ENCODE measurements at regions not wholly inside any gene's neighbourhood (a gene's known extent, or its start where the extent isn't known, plus 50 kb on each side); places are given as distances from the start of the nearest gene placed in this dataset.

DNA sequence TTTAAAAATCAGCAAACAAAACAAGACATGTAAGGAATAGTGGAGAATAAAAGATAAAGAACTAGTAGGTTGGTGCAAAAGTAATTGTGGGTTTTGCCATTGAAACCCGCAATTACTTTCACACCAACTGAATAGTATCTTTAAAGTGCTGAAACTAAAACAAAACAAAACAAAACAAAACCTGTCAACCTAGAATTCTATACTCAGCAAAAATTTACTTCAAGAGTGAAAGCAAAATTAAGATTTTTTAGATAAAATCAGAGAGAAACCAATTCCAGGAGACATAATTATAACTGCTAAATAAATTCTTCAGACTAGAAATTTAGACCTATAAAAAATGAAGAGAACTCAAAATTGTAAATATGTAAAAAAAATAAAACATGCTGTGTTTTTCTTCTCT is 114.0 kb upstream of the TSPAN2 start:
- no peak for DNase-seq

DNA sequence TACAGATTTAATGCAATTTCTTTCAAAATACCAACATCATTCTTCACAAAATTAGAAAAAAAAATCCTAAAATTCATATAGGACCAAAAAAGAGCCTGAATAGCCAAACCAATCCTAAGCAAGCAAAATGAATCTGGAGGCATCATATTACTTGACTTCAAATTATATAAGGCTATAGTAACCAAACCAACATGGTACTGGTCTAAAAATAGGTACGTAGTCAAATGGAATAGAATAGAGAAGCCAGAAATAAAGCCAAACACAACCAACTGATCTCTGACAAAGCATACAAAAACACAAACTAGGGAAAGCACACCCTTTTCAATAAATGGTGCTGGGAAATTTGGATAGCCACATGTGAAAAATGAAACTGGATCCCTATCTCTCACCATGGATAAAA is 112.3 kb upstream of the TSPAN2 start:
- DNase-seq: no peak

DNA sequence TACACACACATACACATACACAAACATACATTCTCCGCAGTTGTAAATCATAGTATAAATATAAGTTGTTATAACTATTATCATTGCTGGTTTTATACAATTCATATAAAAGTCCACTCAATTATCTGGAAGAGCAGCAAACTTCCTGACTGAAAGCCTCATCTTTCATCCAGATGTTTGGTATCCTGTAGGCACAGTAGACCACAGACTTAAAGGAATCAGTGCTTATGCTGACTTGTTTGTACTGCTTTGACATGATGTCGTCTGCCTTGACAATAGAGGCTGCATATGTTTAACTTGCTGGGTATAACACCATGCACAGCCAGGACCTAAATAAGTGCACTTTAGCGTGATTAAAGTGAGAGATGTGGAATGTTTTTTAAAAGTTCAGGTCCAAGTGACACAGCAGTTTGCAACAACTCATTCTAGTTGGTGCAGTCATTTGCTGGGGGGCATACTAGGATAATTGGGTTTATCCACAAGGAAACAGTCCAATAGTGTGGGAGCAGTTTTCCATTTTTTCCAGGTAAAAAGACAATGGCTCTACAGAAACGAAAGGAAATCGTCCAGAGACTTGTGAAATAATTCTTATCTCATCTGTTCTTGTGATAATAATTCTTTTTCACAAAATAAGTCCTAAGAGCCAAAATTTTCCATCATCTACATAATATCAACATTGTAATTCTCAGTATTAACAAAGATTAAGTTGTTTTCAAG is 110.3 kb upstream of the TSPAN2 start:
- peak; percentile 31 for DNase-seq

DNA sequence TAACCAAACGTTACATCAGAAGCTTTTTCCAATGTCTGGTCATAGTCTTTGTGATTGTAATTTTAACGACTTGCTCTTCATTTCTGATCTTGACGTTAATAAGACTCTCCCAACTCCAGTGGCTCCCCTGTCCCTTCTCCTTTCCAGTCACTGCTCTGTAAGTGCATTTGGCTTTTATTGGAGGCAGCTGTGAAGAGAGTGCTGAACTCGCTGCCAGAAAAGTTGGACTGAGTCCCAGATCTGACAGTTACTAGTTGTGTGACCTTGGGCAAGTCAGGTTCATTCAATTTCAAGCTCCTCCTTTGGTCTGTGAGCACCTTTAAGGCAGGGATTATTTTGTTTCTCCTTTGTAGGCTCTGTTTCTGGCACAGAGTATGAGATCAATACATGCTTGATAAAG is 109.6 kb upstream of the TSPAN2 start:
- peak; percentile 65 for DNase-seq

DNA sequence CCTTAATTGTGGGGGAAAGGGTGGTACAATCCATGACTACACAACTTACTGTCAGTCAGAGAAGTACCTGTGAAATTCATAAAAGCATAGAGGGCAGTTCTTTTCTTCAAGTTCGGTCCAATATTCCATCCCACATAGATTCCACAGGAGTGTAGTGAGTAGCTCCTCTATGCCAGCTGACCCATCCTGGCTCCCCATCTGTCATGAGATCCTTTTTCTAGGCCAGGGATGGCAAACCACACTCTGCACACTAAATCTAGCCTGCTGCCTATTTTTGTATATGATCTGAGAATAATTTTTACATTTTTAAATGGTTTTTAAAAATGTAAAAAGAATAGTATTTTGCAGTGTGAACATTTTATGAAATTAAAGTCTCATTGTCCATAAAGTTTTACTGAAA is 107.0 kb upstream of the TSPAN2 start:
- DNase-seq: no peak

DNA sequence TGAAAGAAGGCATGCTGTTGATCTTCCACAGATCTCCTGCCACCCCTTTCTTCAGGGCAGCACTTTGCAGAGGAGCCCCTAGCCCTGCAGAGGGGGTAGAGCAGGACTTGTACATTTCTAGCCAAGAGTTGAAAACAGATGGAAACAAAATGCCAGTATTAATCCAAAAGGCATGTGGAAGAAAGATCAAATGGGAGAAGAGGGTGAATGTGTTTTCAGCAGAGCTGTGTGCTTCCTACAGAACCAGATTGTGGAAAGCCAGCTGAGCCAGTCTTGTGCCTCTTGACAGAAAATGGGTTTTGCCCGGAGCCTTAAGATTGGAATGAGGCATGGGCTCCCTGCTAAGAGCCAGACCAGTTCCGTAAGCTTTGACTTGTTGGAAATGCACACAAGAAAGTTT is 105.2 kb upstream of the TSPAN2 start:
- no peak for DNase-seq

DNA sequence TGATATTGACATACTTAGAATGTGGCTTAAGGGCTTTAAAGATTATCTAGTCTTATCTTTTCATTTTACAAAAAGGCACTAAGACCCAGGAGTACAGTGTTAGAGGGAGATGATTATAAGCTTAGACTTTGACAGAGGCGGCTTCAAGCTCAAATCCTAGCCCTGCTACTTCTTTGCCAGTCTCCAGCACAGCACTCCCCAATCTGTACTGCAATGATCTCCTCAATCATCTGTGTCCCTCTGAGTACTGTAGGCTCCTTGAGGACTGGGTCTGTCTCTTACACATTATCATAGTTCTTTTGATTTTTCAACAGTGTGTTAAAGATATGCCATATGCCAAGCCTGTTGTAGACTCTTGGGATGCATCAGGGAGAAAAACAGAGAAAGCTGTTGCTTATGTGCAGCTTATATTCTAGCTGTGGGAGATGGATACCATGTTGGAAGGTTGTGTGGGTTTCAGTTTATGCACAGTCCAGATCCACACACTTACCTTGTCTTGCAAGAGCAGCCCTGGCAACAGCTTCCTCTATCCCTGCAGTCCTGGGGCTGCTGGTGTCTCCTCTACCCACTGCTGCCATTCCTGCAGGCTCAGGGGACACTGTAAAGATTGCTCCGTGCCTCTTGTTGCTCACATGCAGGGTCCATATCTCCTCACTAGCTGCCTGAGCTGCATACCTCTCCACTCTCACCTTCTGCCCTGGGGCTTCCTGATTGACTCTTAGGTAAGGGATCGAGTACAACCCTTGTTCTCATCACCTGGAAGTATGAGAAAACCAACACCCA is 103.9 kb upstream of the TSPAN2 start:
- no peak for DNase-seq

DNA sequence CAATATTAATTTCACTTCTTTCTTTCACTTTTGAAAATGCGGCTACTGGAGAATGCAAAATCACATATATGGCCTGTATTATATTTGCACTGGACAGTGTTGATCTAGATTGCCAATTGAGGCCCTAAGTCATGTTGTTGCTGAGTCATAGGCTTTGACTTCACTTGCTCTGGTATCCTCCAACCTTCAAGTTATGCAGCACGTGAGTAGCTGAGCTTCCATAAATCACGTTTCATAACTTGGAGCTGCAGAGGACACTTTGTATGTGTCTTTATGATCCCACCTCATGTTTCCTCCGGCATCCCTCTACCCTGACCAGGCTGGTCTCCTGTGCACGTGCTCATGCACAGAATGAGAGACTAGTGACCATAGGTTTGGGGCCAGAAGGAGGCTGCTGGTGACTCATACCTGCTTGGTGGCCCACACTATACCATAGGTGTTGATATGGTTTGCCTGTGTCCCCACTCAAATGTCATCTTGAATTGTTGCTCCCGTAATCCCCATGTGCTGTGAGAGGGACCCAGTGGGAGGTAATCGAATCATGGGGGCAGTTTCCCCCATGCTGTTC is 103.0 kb upstream of the TSPAN2 start:
- peak; percentile 58 for DNase-seq

DNA sequence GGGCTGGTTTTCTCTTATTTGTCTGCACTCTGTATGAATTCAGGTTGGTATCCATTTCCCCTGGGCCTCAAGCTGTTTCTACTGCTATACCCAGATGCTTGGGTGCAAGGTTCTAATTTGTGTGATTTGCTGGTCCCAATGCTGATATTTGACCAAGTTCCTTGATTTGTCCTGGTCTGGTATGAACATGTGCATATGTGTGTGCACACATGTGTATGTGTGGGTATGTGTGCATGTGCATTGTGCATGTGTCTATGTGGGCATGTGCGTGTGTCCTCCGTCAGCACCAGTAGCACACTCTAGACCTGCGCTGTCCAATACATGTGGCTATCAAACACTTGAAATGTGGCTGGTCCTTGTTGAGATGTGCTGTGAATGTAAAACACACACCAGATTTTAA is 102.4 kb upstream of the TSPAN2 start:
- DNase-seq: no peak

DNA sequence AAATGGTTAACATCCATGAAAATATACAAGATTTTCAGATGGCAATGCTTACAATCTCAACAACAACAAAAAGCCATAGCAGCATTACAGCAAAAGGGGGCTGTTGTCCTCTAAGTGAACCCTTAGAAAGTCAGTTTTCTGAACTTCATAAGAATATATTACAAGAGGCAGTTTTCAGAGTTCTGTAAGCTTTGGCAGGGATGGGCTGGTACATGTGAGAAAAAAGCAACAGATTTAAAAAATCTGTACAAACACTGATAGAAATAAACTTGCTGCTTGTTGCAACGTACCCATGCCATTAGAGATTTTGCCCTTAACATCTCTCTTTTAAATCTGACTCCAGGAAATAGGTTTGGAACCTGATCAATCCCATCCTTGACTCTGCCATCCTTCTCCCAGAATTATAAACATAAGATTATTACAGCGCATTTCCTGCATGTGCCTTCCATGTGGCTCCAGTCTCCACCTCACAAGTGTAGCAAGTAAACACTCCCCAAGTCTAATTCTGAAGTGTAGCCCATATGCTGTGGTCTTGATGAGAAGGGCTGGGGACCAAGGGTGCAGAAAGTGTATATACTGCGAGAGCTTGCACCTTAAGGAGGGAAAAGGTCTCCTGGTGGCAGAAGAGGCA is 101.4 kb upstream of the TSPAN2 start:
- peak; percentile 48 for DNase-seq

DNA sequence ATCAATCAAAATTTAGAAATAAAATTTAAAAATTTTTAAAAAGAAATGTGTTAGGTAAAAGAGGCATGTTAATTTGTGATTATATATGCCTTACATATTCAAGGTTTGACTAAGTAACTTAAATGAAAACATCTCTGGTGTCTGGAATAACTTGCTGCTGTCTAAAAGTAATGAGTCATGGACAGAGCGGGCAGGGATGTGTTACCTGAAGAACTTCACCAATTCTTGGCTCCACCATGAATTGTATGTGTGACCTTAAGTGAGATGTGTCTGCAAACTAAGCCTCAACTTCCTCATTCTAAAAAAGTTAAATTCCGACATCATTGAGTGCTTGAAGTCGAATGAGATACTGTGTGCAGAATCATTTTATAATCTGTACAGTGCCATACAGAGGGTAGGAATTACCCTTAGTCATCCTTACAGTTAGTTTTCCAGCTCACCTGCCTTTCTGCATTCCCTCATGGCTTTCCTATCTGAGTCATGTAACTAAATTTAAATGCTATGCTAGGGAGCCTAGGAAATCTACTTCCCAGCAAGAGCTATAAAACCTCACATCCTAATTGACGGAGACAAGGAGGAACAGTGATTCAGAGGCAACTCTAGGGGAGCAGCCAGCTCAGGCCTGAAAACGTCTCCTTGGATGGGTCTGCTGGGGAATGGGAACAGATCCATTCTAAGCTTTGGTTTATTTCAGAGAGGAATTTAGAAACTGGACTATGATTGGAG is 100.7 kb upstream of the TSPAN2 start:
- peak; percentile 97 for DNase-seq

DNA sequence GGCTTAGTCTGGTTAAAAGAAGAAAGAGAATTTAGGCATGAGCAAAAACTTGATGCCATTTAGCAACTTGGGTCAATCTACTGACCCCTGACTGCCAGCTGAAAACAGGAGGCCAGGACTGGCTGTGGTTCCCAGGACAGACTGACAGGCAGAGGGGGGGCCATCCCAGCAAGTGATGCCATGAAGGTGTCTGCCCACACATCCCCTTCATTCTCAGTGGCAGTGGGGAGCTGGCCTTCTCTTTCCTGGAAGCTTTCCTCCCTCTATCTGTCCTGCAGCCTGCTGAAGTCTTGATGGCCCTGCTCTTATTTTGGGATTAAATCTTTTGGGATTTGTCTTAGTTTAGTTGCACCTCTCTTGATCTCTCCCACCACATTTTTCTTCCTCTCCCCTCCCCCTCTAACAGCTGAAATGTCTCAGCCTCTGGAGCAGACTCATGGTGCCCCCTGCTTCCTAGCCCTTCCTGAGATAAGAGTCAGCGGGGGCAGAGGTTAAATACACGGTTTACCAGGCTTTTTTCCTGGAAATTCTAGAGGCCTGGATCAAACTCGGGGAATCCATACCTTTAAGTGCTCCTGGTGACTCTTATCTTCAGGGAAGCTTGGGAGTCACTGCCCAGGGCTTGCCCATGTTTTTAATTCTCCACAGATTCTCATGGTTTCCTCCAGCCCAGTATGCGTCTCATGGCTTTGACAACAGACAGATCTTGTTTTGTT is 99.5 kb upstream of the TSPAN2 start:
- no peak for DNase-seq

DNA sequence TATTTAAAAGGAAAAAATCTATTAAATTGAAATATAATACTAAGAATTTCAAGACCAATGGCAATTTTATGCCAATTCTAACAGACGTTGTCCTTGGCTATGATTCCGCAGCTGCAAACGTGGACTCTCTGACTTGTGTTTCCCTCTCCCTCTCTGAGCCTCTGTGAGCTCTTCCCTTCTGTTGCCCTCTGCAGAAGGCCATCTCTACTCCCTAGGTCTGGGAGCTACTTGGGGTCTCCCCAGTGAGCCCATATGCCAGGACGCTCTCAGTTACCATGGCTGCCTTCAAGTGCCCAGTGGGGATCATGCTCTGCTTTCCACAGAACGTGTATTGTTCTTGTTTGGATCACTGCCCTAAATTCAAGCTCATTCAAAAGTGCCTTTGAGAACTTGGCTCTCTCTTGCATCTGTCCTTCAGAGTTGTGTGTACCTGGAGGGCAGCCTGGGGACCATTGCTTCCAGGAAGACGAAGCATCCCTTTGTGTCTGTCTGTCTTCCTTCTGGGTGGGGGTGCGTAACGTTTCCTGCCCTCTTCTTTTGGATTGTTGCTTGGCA is 97.5 kb upstream of the TSPAN2 start:
- no peak for DNase-seq

DNA sequence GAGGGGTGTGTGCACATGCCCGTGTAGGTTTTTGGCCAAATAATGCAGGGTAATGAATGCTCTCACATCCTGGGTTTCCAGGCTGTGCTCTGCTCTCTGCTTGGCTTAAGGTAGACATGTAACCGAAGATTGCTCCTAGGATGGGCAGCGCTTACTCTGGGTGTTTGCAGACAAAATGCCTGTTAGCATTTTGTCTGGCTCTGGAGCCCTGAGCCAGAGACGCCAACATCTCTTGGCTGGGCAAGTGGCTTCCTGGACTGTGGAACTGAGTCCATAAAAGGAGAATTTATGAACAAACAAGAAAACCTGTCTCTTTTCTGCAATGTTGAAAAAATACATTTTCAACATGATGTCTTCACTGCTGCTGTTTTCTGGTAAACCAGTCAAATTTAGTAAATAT is 96.0 kb upstream of the TSPAN2 start:
- no peak for DNase-seq

DNA sequence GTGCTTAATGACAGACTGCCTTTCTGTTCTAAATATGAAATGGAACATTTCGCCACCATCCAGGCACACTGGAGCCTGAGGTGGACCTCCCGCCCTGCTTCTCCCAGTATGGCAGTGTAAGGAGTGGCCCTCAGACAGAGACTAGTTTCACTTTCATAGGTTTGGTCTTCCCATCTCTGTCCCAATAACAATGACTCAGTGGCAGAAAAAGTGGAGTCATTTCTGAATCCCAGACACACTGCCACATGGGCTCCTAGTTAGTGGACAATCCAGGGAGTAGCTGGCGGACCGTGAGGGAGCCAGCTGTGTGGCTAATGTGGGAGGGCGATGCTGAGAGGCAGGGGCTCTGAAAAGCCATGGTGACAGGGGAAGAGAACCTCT is 95.6 kb upstream of the TSPAN2 start:
- DNase-seq: peak; percentile 56

DNA sequence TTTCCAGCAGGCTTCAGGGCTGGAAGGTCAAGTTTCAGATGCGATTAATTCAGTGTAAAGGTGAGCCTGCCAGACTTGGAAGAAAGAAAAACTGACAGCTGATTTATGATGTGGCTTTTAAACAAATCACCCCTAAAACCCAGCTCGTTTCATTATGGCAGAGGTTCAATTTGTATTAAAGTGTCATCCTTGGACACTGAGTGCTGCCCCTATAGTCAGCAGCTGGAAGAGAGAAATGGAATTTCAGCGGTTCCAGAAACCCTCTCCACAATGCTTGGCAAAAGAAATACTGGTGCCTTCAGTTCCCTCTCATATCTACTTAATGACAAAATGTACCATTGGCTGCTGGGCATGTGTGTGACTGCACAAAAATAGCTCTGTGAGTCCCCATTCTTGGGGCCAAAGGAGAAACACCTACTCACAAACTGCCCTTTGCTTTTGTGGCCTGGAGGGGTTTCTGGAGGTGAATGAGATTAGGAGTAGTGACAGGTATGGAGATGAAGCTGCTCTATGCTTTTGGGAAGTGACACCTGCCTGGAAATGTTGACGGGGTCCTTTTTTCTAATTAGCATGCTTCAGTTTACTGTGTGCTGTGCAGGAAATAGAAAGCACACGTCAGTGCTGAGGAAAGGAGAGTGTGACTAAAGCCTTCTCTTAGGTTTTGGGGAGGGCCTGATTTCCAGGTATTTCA is 95.1 kb upstream of the TSPAN2 start:
- peak; percentile 42 for DNase-seq

DNA sequence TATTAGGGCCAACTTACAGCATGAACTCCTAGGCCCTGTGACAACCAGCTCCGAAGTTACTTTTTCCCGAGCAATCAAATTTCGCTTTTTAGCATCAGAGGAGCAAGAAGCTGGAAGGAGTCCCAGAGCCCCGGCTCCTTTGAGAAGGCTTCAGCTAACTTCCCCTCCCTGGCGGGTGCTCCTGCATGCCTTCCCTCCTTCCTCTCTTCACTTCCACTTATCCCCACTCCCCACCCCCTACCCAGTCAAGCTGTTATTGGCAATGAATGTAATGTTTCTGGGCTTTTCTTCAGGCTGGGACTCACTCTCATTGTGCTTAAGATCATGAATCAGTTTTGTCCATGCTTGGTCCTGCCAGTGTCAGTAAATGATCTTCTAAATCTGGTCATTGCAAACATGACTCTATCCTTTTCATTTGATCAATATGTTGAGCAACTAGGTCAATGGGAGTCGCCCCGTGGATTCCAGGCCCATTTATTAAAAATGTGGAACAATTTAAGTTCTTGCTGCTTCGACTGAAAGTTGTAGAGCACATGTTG is 94.5 kb upstream of the TSPAN2 start:
- peak; percentile 44 for DNase-seq

DNA sequence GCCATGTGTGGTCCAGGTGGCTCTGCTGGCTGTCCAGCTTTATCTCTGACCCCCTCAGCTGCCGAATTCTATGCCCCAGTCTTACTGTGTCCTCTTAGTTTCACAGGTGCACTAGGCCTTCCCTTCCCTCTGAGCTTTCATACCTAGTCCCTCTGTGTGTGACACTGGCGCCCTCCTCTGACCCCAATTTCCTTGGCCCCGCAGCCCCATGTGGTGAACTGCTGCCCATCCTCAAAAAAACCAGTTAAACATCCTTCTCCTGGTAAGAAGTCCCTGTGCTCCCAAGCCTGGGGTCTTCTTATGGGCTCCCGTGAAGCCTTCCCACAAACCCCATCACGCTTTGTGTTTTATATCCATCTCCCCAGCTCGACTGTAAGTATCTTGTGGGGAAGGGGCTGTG is 93.9 kb upstream of the TSPAN2 start:
- DNase-seq: no peak

DNA sequence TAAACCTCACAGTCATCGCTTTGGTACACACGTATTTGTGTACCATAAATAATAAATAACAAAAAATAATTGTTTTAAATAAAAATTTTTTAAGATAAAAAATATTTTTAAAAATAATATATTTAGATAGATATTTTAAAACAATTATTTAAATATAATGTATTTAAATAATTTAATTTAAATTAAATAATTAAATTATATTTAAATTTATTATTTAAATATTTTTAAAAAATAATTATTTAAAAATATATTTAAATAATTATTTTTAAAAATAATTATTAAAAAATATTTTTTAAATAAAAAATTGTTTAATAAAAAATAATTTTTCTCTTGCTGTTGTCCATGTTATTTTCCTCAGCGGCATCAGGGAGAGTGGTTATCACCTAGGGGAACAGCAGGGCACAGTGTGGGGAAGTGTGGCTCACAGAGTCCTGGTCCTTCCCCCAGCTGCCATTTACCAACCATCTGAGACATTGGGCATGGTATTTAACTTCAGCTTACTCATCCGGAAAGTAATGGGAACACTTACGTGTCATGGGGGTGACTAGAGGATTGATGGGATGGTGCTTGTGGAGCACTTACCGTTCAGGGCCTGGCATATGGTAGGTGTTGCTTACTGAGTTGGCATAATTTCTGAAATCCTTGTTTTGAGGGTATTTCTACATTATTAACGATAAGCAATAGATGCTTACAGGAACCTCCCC is 92.9 kb upstream of the TSPAN2 start:
- no peak for DNase-seq

DNA sequence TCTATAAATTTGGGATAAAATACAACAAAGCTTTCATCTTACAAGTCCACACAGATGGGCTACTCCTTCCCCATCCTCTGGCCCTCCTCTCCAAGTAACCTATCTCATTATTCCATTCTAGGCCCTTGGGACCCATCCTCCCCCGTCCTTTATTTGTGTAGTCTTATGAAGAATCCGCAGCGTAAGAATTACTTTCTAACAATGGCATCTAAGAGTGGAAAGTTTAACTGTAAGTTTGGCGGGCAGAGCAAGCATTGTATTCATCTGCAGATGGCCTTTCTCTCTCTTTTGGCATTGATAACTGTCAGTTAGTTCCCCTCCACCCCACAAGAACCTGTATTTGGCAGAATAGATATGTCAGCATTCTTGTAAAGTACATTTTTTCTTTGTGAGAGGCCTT is 91.9 kb upstream of the TSPAN2 start:
- no peak for DNase-seq

All from fibroblast of skin of abdomen (primary cell).